ENCODE measurements at regions not wholly inside any gene's neighbourhood (a gene's known extent, or its start where the extent isn't known, plus 50 kb on each side); places are given as distances from the start of the nearest gene placed in this dataset.

- TF ChIP-seq, protein P1, sequence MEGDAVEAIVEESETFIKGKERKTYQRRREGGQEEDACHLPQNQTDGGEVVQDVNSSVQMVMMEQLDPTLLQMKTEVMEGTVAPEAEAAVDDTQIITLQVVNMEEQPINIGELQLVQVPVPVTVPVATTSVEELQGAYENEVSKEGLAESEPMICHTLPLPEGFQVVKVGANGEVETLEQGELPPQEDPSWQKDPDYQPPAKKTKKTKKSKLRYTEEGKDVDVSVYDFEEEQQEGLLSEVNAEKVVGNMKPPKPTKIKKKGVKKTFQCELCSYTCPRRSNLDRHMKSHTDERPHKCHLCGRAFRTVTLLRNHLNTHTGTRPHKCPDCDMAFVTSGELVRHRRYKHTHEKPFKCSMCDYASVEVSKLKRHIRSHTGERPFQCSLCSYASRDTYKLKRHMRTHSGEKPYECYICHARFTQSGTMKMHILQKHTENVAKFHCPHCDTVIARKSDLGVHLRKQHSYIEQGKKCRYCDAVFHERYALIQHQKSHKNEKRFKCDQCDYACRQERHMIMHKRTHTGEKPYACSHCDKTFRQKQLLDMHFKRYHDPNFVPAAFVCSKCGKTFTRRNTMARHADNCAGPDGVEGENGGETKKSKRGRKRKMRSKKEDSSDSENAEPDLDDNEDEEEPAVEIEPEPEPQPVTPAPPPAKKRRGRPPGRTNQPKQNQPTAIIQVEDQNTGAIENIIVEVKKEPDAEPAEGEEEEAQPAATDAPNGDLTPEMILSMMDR (conservative IDR thresholded peaks at IDR 0.05; ENCODE audit: low read length): no peak
- TF ChIP-seq EZH2phosphoT487 (IDR thresholded peaks at IDR 0.05; ENCODE audit: borderline replicate concordance, low read depth, low read length): no peak
Measured at GRCh38 chr1:104791030-104791429, 1041.3 kb downstream of the AMY1C start.

Data from OCI-LY7 (cell line).